Urinary bladder (tissue), 3 donors: ENCODE measurements at regions not wholly inside any gene's neighbourhood (a gene's known extent, or its start where the extent isn't known, plus 50 kb on each side); places are given as distances from the start of the nearest gene placed in this dataset.

Experiments used
- DNase-seq: peaks from one replicate; pipeline ENCODE4 v3.0.0-alpha.2; 2015; ENCODE audit errors: extremely low spot score
- H3K27ac ChIP-seq: one replicate; pipeline ENCODE4 v1.5.1; 2013; ENCODE audit warnings: low read depth, mild to moderate bottlenecking, moderate library complexity
- H3K36me3 ChIP-seq: one replicate; pipeline ENCODE4 v1.6.1; 2013; ENCODE audit warnings: mild to moderate bottlenecking, moderate library complexity; ENCODE audit not compliant: insufficient read depth
- H3K4me1 ChIP-seq: one replicate; pipeline ENCODE4 v1.6.1; 2013; ENCODE audit warnings: mild to moderate bottlenecking, moderate library complexity; ENCODE audit not compliant: insufficient read depth
- H3K4me3 ChIP-seq: one replicate; pipeline ENCODE4 v1.5.1; 2013; ENCODE audit warnings: low read depth, low read length
- WGBS: extraction: QIAGEN DNeasy Blood & Tissue Kit; methylation state at CpG from one replicate; pipeline ENCODE4 v1.1.7; 2013; 5-methylcytosine and 5-hydroxymethylcytosine counted together
- donor health status: healthy with polysubstance abuse.
- donor health status: healthy.

DNA sequence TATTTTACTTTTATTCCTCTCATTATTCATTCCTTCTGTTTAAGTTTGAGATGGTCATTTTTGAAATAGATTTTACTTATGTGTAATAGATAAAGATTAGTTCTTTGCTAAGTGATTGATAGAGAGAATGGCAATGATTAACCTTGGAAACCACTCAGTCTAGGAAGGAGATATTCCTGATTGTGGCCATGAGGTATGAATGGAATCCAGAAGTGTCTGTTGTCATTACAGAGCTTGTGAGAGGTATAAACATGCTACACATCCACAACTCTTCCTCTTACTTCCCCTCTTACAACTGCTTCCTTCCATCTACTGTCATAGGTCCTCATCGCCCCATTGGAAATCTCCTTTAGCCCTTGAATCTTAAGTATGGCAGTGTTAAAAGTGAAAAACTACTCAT, 988.8 kb upstream of the B3GALT2 start:
- DNase-seq = no peak
- 99% methylated on average over 1 of the region's 1 CpG for WGBS
- no peaks in the 10 kb centered on the region for H3K36me3 ChIP-seq
- no peak overlapping the region for H3K4me3 ChIP-seq
- no peaks in the 10 kb centered on the region for H3K4me1 ChIP-seq
- no peak overlapping the region for H3K27ac ChIP-seq

DNA sequence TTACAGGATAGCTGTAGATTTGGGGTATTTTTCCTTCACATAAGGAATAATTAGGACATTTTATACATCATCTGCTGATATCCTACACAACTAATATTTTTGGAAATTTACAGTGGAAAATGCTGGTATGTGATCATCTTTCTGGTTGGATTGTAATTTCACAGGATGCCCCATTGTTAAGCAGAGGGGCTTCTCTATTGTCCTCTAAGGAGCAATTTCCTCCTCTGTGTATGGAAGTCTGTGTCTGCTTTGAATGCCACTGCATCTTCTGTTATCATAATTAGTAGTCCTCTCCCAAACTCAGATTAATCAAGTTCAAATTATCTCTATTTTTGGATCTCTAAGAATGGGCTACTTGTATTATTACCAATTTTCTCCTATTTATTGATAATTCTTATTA, 988.1 kb upstream of the B3GALT2 start:
- Histone ChIP-seq H3K4me1 (no peaks in the 10 kb centered on the region), H3K36me3 (no peaks in the 10 kb centered on the region), H3K27ac (no peak overlapping the region), H3K4me3 (no peak overlapping the region)
- no peak for DNase-seq

DNA sequence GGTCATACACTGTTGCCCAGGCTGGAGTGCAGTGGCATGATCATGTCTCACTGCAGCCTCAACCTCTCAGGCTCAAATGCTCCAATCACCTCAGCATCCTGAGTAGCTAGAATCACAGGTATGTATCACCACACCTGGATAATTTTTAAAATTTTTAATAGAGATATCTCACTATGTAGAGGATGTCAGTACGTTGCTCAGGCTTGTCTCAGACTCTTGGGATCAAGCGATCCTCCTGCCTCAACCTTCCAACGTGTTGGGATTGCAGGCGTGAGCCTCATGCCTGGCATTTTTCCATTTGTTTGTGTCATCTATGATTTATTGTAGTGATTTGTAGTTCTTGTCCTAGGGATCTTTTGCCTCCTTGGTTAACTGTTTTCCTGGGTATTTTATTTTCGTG, 985.2 kb upstream of the B3GALT2 start:
- DNase-seq = no peak
- 87% methylated on average over 5 of the region's 5 CpGs for WGBS

DNA sequence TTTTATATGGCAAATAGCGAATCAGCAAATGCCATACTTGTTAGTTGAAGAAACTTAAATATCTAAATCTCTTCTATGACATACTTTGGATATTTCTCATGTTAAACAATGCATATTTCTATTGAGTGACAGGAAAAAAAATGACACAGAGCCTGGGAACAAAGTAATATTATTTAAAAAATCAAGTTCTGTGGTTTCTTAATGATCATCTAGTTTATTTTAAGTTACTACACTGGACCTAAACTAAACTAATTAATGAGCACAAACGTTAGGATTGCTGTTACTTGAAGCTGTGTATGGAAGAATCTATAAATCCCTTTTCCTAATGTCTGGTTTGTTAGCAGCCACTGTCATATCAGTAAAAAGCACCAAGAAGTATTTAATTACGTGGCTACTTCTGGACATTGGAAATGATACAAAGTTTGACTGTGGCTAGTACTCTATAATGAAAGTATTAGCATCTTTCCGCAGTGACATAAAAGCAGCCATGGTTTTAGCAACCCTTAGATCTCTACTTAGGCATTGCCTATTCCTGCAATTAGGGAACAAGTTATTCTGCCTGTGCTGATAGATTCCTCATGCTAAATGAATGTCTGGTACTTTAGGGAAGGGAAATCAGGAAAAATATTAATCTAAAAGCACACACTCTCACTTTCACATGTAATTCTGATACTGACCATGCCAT, 981.7 kb upstream of the B3GALT2 start:
- WGBS = 75% methylated on average over 4 of the region's 4 CpGs
- Histone ChIP-seq H3K4me1 (no peaks in the 10 kb centered on the region), H3K4me3 (no peak overlapping the region), H3K36me3 (no peaks in the 10 kb centered on the region), H3K27ac (no peak overlapping the region)
- no peak for DNase-seq

More for the DNA sequence above, 985.2 kb upstream of the B3GALT2 start:
- H3K27ac ChIP-seq = no peak overlapping the region
- no peaks in the 10 kb centered on the region for H3K36me3 ChIP-seq
- H3K4me1 ChIP-seq = no peaks in the 10 kb centered on the region
- no peak overlapping the region for H3K4me3 ChIP-seq

DNA sequence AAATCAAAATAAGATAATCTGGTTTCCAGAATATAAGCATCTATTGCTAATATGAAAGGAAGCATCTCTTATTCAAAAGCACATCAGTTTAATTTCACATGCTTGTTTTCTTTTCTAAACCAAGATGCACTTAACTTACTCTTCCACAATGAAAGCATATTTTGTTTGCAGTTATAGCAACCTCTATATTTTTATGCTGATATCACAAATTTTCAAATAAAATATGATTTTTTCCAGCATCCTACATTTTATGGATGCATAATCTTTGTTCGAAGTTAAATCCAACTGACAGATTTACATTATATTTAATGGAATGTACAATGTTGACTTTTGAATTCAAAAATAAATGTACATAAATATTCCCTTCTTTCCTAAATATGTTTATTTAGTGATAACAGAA, 978.3 kb upstream of the B3GALT2 start:
- Histone ChIP-seq H3K4me1 (no peaks in the 10 kb centered on the region), H3K27ac (no peak overlapping the region), H3K4me3 (no peak overlapping the region), H3K36me3 (no peaks in the 10 kb centered on the region)
- 89% methylated on average over 1 of the region's 1 CpG for WGBS
- no peak for DNase-seq

DNA sequence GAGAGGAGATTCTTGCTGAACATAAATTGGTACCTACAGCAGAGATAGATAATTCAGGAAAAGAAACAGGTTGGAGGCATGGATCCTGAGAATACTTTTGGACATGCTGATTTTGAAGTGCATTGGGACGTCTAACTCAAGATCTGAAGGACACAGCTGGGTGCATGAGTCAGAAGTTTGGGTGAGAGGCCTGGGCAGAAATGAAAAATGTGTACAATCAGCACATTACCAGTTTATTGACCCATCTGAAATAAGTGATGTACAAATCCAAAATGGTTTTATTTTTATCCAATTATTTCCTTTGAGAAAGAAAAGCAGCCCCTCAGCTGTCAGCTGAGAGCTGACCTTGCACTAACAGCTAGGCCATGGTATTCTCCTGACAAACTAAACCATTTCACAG, 975.2 kb upstream of the B3GALT2 start:
- no peak overlapping the region for H3K27ac ChIP-seq
- no peak for DNase-seq
- no peak overlapping the region for H3K4me3 ChIP-seq
- H3K4me1 ChIP-seq = no peaks in the 10 kb centered on the region
- 72% methylated on average over 1 of the region's 1 CpG for WGBS
- no peaks in the 10 kb centered on the region for H3K36me3 ChIP-seq

DNA sequence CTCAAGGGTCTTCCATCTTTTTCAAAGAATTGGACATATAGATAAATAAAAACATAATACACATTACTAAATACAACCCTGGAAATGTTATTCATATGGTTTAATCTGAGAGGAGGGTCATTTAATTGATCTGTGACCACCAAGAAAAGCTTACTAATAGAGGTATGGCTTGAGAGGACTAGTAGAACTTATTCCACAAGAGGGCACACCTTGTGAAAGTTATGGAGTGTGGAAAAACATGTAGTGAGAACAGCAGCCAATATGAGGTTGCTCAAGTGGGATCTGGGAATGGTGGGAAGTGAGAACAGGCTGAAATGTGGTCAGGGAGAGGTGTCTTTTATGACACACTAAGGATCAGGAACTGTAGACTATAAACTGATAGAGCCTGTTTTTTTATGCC, 973.5 kb upstream of the B3GALT2 start:
- Histone ChIP-seq H3K27ac (no peak overlapping the region), H3K4me3 (no peak overlapping the region), H3K4me1 (no peaks in the 10 kb centered on the region), H3K36me3 (no peaks in the 10 kb centered on the region)
- no peak for DNase-seq

DNA sequence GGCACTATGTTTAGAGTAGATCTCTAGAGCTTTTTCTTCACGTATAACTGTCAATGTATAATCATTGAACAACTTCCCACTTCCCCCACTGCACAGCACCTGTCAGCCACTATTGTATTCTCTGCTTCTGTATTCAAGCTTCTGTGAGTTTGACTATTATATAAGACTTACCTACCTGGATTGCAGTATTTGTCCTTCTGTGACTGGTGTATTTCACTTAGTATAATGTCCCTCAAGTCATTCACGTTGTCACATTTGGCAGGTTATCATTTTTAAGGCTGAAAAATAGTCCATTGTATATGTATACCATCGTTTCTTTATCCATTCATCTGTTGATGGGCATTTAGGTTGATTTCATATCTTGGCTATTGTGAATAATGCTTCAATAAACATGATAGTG, 969.5 kb upstream of the B3GALT2 start:
- H3K4me3 ChIP-seq = no peak overlapping the region
- DNase-seq = no peak
- H3K36me3 ChIP-seq = no peaks in the 10 kb centered on the region
- H3K27ac ChIP-seq = no peak overlapping the region
- 89% methylated on average over 3 of the region's 3 CpGs for WGBS
- H3K4me1 ChIP-seq = no peaks in the 10 kb centered on the region

DNA sequence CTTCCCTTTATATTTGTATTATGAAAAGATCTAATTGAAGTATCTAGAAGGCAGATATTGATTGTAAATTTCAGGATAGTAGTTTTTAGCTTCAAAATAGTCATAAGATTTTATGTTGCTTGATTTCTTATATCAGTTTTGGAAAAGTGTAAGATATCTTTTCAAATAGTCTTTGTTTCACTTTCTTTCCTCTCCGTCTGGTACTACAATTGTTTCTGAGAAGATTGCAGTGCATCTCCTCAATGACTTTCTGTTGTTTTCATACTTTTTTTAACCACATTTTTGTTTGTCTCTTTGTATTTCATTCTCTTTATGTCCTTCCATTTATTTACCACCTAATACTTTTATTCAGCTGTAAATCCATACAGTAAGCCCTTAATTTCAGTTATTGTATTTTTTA, 964.6 kb upstream of the B3GALT2 start:
- no peaks in the 10 kb centered on the region for H3K36me3 ChIP-seq
- H3K4me3 ChIP-seq = no peak overlapping the region
- H3K4me1 ChIP-seq = no peaks in the 10 kb centered on the region
- no peak for DNase-seq
- no peak overlapping the region for H3K27ac ChIP-seq
- WGBS = 84% methylated on average over 1 of the region's 1 CpG

DNA sequence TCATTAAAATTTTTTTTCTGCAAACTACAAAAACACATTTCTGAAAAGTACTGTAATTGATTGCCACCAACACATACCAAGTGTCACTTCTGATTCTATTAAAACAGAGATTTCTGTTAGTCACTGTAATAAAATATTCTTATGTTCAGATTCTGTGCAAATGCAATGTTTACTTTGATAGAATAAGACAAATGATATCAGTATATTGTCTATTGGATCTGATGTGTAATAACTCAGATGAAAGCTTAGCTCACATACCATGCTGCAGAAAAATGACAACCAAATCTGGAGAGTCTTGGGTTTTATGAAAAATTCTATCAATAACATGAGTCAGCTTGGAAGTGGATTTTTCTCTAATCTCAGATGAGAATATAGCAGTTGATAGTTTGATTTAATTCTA, 963.8 kb upstream of the B3GALT2 start:
- Histone ChIP-seq H3K36me3 (no peaks in the 10 kb centered on the region), H3K4me1 (no peaks in the 10 kb centered on the region), H3K27ac (no peak overlapping the region), H3K4me3 (no peak overlapping the region)
- no peak for DNase-seq

DNA sequence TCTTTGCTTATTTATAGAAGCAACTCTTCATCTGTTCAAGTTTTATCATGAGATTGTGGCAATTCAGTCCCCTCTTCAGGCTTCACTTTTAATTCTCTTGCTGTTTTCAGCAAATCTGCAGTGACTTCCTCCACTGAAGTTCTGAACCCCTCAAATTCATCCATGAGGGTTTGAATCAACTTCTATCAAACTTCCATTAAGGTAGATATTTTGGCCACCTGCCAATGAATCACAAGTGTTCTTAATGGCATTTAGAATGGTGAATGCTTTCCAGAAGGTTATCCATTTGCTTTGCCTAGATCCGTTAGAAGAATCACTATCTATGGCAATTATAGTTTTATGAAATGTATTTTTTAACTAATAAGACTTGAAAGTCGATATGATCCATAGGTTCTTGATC, 946.7 kb upstream of the B3GALT2 start:
- Histone ChIP-seq H3K27ac (no peak overlapping the region), H3K4me3 (no peak overlapping the region), H3K36me3 (no peaks in the 10 kb centered on the region), H3K4me1 (no peaks in the 10 kb centered on the region)
- WGBS = 92% methylated on average over 2 of the region's 2 CpGs
- no peak for DNase-seq

DNA sequence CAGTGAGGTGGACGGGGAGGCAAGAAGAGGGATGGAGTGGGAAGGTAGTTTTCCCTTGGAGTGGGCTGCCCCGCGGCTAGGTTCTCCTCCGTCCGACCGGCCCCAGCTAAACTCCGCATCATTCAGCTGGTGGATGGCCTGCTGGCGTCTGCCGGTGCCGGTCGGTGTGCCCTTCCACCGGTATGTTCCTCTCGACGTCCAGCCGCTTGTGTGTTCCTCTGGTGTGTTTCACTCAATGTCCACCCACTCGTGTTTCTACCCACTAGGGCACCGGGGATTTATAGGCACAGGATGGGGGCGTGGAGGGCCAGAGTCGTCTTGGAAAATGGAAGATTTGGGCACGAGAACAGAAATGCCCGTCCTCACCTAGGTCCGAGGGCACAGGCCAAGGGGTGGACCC, 931.7 kb upstream of the B3GALT2 start:
- no peak for DNase-seq
- no peak overlapping the region for H3K27ac ChIP-seq
- H3K4me3 ChIP-seq = no peak overlapping the region
- no peaks in the 10 kb centered on the region for H3K4me1 ChIP-seq
- no peaks in the 10 kb centered on the region for H3K36me3 ChIP-seq
- WGBS = 98% methylated on average over 22 of the region's 22 CpGs

DNA sequence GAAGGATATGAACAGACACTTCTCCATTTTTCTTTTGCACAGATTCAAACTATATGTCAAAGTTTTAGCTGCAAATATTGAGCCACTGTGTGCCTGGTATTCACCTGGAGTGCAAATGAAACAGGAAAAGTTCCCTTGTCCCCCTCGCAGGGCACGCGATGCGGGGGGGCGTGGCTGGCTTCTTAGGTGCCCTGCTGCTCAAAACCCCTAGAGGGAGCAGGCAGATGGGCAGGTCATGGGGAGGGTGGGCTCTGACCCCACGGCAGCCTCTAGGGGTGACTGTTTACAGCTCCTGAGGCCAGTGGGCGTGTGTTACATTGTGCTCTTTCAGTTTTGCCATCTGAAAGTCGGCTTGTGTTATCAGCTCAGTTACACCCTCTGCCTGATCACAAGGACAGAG, 931.2 kb upstream of the B3GALT2 start:
- Histone ChIP-seq H3K4me1 (no peaks in the 10 kb centered on the region), H3K27ac (no peak overlapping the region), H3K36me3 (no peaks in the 10 kb centered on the region), H3K4me3 (no peak overlapping the region)
- DNase-seq = no peak
- WGBS = 76% methylated on average over 8 of the region's 8 CpGs

DNA sequence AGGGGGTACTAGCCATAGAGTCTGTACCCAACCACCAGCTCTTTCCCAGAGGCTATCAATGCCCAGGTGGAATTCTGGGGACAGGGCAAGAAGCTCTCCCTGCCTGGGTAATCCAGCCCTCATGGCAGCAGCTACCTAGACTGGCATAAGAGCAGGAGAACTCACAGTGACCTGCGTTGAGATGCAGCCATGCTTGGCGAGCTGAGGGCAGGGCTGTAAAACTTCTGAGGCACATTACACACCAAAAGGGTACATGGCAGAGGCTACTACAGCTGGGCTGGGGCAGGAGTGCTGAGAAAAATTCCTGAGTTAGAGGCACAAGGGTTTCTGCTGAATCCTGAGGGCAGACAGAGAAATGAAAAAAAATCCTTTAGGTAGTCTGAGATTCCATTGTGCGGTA, 927.9 kb upstream of the B3GALT2 start:
- no peaks in the 10 kb centered on the region for H3K4me1 ChIP-seq
- H3K4me3 ChIP-seq = no peak overlapping the region
- no peak for DNase-seq
- H3K36me3 ChIP-seq = no peaks in the 10 kb centered on the region
- whole genome bisulfite sequencing = 72% methylated on average over 3 of the region's 3 CpGs
- H3K27ac ChIP-seq = no peak overlapping the region

DNA sequence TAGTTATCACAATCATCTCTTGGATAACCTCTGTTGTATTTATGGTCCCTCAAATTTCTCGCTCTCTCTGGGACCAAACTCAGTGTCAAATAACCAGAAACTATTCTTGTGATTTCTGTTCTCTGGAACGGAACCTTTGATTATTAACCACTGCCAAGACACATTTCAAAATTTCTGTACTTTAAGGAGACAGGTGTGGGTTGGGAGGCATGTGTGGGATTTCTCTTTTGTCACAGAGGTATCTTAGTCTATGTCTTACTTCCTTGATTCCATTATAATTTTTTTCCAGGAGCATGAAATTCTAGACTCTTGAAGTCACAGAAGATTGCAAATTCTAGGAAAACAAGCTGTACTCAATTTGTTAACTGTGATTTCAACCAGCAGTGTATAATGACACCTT, 919.0 kb upstream of the B3GALT2 start:
- no peak overlapping the region for H3K27ac ChIP-seq
- no peak for DNase-seq
- 69% methylated on average over 2 of the region's 2 CpGs for WGBS
- H3K4me1 ChIP-seq = no peaks in the 10 kb centered on the region
- H3K4me3 ChIP-seq = no peak overlapping the region
- H3K36me3 ChIP-seq = no peaks in the 10 kb centered on the region
